Testis (tissue), 2 donors: ENCODE measurements at regions not wholly inside any gene's neighbourhood (a gene's known extent, or its start where the extent isn't known, plus 50 kb on each side); places are given as distances from the start of the nearest gene placed in this dataset.

Source experiments
- DNase-seq: peaks from one replicate; pipeline ENCODE4 v3.0.0-alpha.2; 2019
- H3K27ac ChIP-seq, 2 donors: fragments of 200-600 bp; sonication (generic); one replicate each; pipeline ENCODE4 v1.5.1; 2019
- H3K27me3 ChIP-seq: fragments of 200-600 bp; sonication (generic); one replicate; pipeline ENCODE4 v1.5.1; 2019
- H3K36me3 ChIP-seq: fragments of 200-600 bp; sonication (generic); one replicate; pipeline ENCODE4 v1.5.1; 2017; ENCODE audit warnings: low read depth; ENCODE audit errors: missing control alignments
- H3K4me1 ChIP-seq: fragments of 200-600 bp; sonication (generic); one replicate; pipeline ENCODE4 v1.5.1; 2019
- H3K4me3 ChIP-seq, 2 donors: fragments of 200-600 bp; sonication (generic); one replicate each; pipeline ENCODE4 v1.5.1; 2017 to 2019
- H3K9me3 ChIP-seq: fragments of 200-600 bp; sonication (generic); one replicate; pipeline ENCODE4 v1.5.1; 2017
- POLR2A ChIP-seq: fragments of 450-650 bp; IDR thresholded peaks from one replicate; pipeline ENCODE4 v1.6.1; 2017; ENCODE audit warnings: antibody characterized with exemption, mild to moderate bottlenecking, moderate library complexity
- WGBS, 2 donors: methylation state at CpG; one replicate each; pipeline ENCODE4 v1.1.5; 2018; 5-methylcytosine and 5-hydroxymethylcytosine counted together
- intact Hi-C: fragments of 100-400 bp; cut with DNase I; formaldehyde crosslinking; loops from one replicate; pipeline ENCODE4 v1.15.1; 2023; ENCODE audit warnings: low total_unique reads
- TF ChIP-seq, protein P1 (sequence below), 3 experiments: fragments of 450-650 bp in 2 of 3; fragments of 200-600 bp in 1 of 3; sonication (generic) in 1 of 3; IDR thresholded peaks; one replicate each; pipeline ENCODE4 v1.5.1; 2016 to 2019; ENCODE audit warnings: antibody characterized with exemption in 3 of 3, mild to moderate bottlenecking in 2 of 3, moderate library complexity in 1 of 3

DNA sequence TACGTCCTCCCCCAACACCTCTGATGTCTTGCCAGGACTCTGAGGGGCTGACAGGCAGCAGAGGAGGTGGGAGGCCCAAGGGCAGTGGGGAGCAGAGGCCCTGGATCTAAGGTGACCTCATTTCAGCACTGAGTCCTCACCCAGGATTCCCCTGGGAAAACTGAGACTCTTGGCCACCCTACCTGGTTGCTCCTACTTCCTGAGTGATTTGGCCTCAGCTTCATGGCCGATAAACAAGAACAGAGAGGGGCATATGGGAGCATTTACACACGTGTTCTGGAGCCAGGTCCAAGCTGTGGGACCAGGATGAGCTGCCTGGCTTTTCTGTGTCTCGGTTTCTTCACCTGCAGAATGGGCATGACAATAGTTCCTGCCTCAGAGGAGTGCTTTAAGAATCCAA, 133.8 kb downstream of the ANKRD60 start:
- no peak overlapping the region for H3K4me3 ChIP-seq
- no peak for DNase-seq
- intact Hi-C loops = no loop called here
- no peaks in the 10 kb centered on the region for H3K36me3 ChIP-seq
- H3K27ac ChIP-seq = no peak overlapping the region
- no peaks in the 10 kb centered on the region for H3K4me1 ChIP-seq
- H3K9me3 ChIP-seq = no peaks in the 10 kb centered on the region
- WGBS, 2 donors = 59 to 72% methylated on average over 4 of the region's 4 CpGs
- TF ChIP-seq, protein P1, sequence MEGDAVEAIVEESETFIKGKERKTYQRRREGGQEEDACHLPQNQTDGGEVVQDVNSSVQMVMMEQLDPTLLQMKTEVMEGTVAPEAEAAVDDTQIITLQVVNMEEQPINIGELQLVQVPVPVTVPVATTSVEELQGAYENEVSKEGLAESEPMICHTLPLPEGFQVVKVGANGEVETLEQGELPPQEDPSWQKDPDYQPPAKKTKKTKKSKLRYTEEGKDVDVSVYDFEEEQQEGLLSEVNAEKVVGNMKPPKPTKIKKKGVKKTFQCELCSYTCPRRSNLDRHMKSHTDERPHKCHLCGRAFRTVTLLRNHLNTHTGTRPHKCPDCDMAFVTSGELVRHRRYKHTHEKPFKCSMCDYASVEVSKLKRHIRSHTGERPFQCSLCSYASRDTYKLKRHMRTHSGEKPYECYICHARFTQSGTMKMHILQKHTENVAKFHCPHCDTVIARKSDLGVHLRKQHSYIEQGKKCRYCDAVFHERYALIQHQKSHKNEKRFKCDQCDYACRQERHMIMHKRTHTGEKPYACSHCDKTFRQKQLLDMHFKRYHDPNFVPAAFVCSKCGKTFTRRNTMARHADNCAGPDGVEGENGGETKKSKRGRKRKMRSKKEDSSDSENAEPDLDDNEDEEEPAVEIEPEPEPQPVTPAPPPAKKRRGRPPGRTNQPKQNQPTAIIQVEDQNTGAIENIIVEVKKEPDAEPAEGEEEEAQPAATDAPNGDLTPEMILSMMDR (IDR thresholded peaks at IDR 0.05) = no peak
- no peaks in the 10 kb centered on the region for H3K27me3 ChIP-seq

DNA sequence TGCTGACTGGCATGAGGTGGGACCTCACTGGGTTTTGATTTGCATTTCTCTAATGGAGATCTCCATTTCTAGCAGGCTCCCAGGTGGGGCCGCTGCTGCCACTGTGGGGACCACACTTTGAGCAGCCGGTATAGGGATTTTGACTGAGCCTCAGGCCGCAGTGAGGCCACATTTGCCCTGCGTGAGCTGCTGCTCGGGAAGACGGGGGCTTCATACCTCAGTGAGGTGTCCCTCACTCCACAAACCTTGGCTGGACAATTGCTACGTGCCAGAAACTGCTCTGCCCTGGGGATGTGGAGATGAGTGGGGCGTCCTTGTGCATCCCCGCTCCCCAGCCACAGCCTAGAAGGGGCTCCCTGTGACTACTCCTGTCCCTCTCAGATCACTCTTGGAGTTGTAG, 134.3 kb downstream of the ANKRD60 start:
- H3K4me3 ChIP-seq = no peak overlapping the region
- DNase-seq = no peak
- TF ChIP-seq POLR2A = no peak
- TF ChIP-seq, protein P1 (IDR thresholded peaks at IDR 0.05) = no peak
- H3K36me3 ChIP-seq = no peaks in the 10 kb centered on the region
- H3K9me3 ChIP-seq = no peaks in the 10 kb centered on the region
- intact Hi-C loops = no loop called here
- WGBS, 2 donors = 94 to 98% methylated on average over 8 to 9 of the region's 9 CpGs
- H3K27ac ChIP-seq = no peak overlapping the region
- H3K27me3 ChIP-seq = no peaks in the 10 kb centered on the region
- no peaks in the 10 kb centered on the region for H3K4me1 ChIP-seq

DNA sequence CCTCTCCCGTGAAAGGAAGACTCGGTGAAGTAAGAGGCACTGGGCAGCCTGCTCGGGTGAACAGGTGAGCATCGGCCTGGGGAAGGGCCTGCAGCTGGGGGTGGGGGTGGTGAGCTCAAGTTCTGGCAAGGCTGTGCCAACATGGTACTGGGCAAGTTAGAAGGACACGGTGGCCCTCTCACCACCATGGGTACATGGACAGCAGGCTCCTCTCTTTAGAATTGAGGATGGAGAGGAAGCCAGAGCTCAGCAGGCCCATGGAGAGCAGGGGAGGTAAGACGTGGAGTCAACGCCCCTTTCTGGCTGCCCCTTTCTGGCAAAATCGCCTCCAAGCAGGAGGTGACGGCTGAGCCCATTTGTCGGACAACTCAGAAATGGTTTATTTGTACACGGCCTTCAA, 135.6 kb downstream of the ANKRD60 start:
- Histone ChIP-seq H3K27ac (no peak overlapping the region), H3K9me3 (no peaks in the 10 kb centered on the region), H3K36me3 (no peaks in the 10 kb centered on the region), H3K27me3 (no peaks in the 10 kb centered on the region), H3K4me3 (no peak overlapping the region), H3K4me1 (no peaks in the 10 kb centered on the region)
- intact Hi-C loops = no loop called here
- no peak for DNase-seq
- no peak for TF ChIP-seq POLR2A
- TF ChIP-seq, protein P1 (IDR thresholded peaks at IDR 0.05) = no peak
- WGBS, 2 donors = 84 to 96% methylated on average over 11 of the region's 11 CpGs

DNA sequence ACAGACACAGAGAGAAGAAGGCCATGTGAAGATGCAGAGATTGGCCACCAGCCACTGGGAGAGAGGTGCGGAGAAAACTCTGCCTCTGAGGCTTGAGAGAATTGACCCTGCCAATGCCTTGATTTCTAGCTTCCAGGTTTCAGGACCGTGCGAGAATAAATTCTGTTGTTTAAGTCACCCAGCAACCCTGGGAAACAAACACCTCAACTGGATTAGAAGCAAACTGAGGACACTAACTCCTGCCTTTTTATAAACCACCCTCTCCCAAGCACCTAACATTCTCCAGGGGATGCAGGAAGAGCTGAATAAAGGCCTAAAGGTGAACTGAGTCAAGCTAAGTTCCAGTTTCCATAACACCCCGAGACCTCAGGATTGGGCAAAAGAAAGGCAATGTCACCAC, 136.1 kb downstream of the ANKRD60 start:
- H3K4me1 ChIP-seq = no peaks in the 10 kb centered on the region
- H3K27me3 ChIP-seq = no peaks in the 10 kb centered on the region
- TF ChIP-seq, protein P1 (IDR thresholded peaks at IDR 0.05) = no peak
- no peak for TF ChIP-seq POLR2A
- H3K36me3 ChIP-seq = no peaks in the 10 kb centered on the region
- intact Hi-C loops = no loop called here
- no peak overlapping the region for H3K27ac ChIP-seq
- WGBS, 2 donors = 87 to 89% methylated on average over 4 of the region's 4 CpGs
- no peak overlapping the region for H3K4me3 ChIP-seq
- no peaks in the 10 kb centered on the region for H3K9me3 ChIP-seq
- no peak for DNase-seq

DNA sequence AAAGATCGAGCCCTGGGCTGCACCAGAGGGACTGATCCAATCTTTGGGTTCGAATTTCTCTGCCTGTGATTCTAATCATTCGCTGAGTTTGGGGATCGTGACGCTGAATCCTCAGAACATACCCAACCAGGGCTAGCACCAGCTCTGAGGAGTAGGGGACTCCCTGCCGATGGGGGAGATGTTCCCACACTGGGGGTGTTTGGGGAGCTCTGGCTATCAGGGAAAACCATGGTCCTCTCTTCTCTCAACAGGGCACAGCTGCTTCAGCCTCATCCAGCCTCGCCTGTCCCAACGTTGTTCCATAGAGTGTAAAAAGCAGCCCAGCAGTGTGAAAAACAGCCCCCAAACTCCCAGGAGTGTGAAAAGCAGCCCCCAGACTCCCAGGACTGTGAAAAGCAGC, 136.6 kb downstream of the ANKRD60 start:
- WGBS, 2 donors = 89 to 92% methylated on average over 8 of the region's 8 CpGs
- no peak overlapping the region for H3K27ac ChIP-seq
- H3K36me3 ChIP-seq = no peaks in the 10 kb centered on the region
- H3K27me3 ChIP-seq = no peaks in the 10 kb centered on the region
- H3K4me1 ChIP-seq = no peaks in the 10 kb centered on the region
- no peak overlapping the region for H3K4me3 ChIP-seq
- intact Hi-C loops = no loop called here
- no peak for DNase-seq
- no peak for TF ChIP-seq POLR2A
- TF ChIP-seq, protein P1 (IDR thresholded peaks at IDR 0.05) = no peak
- no peaks in the 10 kb centered on the region for H3K9me3 ChIP-seq
